Stimulated activated CD4-positive, alpha-beta T cell treated with anti-CD3 and anti-CD28 coated beads, Interleukin-15, amount 100 ng/mL, for 48 hours (primary cell): ENCODE measurements at regions not wholly inside any gene's neighbourhood (a gene's known extent, or its start where the extent isn't known, plus 50 kb on each side); places are given as distances from the start of the nearest gene placed in this dataset.
"Not testable (repeated sequence)": the region's sequence is repeated elsewhere in the genome, so short reads cannot be mapped to it uniquely, and the experiment has no call there.

Source experiments
- DNase-seq, 2 donors: peaks; one replicate each; pipeline ENCODE4 v3.0.0-alpha.2; 2020; ENCODE audit warnings: low read depth in 2 of 2

DNA sequence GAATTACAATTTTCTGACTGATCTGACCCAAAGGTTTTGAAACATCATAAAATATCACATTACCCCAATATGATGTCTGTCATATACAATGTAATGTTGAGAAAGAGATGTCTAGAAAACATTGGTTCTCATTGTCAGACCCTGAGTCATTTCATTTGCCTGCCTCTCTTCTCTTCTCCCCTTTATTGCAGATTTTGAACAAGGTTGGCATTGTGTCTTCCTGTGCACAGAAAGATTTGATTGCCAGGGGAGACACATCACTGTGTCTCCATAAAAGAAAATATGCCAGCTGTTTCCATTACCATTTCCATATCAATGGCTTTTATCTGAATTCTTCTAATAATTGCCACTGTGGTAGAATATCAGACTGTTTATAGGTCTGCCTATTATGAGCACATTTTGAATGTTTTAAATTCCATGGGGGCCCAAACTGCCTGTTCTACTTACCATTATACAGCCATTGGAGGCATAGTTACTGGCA, 65.6 kb downstream of the IFI44 start:
- DNase-seq = no peak

DNA sequence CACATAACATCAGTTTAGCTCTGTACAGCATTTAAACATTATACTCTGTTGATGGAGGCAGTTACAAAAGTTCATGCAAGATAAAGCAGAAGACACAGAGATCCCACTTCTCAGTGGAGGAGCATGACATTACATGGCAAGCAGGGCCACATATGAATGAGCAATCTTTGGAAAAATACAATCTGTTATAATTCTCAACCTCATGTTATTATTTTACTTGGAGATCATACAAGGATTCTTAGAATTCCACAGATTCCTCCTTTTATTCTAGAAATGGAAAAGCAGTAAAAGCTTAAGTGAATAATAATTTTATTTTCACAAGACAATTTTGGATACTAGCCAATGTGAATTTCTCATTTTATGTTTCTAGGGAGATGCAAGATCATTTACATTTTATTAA, 66.6 kb downstream of the IFI44 start:
- DNase-seq = no peak

DNA sequence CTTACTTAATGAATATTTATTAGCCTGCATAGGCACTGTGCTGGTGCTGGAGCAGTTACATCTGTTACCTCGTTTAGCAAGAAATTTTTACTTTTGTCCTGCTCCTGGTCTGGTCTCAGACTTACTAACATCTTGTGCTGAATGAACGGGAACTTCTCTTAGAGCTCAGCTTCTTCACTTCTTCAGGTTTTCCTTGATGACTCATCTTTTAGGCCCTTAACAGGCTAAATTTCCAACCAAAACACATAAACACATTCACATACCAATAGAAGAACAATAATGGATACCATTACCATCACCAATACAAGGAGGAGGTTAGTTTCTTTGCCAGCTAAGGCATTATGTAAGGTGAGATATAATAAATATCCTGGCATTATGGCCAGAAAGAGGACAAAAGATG, 68.9 kb downstream of the IFI44 start:
- DNase-seq = no peak

DNA sequence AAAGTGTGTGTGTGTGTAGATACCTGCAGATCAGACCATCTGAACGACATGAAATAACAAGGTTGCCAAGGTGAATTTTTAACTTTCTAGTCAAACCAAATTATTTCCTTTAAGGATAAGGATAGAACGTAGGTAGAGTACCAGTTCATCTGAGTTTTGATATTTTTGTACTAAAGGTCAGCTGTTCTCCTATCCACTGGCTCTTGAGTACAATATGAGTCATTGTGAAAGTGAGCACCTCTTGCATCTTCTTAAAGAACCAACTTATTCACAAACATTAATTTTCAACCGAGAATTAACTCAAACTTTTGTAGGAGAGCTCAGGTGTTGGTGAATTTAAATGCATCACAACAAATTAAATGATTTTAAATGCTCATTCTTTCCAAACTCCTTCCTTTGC, 71.5 kb downstream of the IFI44 start:
- DNase-seq = no peak

DNA sequence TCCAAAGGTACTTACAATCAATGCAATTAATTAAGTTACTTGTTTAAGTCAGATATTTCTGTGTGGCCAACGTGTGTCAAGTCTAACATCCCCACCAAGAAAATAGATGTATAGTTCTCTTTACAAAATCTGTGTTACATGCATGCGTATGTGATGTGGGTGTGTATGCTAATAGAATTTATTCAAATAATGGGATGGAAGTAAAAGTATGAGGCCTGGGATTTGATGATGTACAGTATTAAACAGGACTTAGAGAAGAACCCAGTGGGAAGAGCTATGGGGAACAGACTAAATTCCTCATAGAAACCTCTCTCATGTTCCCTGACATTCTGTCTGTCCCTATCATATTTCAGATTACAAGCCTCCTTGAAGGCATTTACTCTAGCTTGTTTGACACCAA, 72.5 kb downstream of the IFI44 start:
- no peak for DNase-seq

DNA sequence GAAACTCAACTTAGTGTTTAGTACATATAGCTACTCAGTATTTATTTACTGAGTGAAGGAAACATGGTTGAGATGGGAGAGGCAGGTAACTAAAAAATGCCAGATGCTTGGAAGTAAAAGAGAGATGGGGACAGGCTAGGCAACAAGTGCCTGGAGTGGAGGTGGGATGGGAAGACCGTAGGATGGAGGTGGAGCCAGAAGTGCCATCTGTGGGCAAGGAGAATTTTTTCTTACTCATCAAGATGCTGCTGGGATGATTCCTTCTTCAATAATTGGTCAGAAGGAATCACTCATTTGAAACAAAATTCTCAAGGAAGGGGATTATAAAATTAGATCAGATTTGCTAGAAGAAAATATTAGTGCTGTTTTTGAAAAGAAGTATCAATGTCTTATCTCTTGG, 72.9 kb downstream of the IFI44 start:
- DNase-seq = no peak

DNA sequence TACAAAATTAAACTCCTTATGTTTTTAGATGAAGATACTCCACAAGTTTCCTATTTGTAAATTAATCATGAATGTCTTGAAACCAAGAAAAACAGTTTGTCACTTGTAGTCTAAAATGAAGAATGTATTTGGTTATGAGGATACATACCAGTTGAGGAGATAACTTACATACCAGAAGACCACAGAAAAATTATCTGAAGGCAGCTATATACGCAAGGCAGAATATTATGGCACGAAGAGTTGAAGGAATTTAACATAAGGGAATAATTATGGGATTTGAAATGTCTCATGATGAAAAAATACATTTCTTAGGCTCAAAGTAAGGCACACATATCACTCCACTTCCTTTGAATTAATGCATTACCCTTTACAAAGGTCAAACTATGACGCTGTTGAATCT, 73.3 kb downstream of the IFI44 start:
- DNase-seq = no peak

DNA sequence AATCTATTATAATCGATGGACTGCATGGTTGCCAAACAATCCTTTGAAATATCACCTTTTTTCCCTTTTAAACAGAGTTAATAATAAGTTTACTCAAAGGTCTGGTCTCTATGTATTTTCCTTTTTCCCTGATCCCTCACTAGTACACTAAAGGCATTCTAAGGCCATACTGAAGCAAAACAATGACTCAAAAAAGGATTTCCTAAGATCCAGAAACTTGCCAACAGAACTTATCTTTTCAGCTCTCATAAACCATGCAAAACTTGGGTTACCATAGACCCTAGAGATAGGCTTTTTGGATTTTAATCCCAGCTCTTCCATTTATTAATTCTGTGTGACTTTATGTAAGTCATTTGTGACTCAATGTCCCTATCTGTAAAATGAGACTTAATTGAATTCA, 77.1 kb downstream of the IFI44 start:
- no peak for DNase-seq

DNA sequence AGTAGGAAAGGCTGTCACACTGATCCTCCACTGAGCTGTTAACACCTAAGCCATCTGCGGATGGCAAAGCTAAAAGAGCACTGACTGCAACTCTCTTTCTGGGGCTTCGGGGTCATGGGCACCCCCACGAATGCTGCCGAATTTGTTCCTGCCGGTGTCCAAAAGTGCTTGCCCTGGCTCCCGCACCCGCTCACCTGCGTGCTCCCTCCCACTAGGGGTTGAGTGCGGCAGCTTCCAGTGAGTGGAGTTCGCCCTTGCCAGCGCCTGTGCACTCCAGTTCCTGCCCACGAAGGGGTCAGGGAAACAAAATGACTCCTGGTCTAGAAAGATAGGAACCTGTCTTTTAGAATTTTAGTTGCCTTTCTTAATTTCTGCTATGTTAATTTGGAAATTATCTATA, 78.7 kb downstream of the IFI44 start:
- DNase-seq = no peak

DNA sequence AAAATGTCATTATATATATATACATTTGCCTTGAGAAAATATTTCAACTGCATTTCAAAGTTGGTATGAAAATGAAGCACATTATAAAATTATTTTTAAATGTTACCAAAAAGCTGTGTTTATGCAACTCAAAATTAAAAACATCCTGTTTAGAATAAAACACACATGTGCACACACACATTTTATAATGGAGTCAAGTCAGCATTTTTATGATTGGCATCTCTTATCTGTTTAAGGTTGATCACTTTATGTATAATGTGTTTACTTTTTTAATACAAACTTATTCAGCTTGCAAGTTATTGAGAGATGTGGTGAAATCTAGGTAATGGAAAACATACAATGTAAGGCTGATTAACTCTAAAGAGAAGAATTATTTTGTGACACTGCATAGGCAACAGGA, 80.4 kb downstream of the IFI44 start:
- DNase-seq = no peak

DNA sequence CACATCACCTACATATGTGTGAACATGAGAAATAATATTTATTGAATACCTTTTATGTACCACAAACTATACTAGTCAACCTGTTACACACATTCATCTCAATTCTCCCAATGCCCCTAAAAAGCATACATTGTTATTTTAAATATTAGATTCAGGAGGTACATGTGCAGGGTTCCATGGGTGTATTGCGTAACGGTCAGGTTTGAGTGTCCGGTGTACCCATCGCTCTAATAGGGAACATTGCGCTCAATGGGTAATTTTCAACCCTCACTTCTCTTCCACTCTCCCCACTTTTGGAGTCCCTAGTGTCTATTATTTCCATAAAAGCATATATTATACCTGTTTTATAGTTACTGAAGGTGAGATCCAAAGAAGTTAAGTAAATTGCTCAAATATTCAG, 82.0 kb downstream of the IFI44 start:
- no peak for DNase-seq

DNA sequence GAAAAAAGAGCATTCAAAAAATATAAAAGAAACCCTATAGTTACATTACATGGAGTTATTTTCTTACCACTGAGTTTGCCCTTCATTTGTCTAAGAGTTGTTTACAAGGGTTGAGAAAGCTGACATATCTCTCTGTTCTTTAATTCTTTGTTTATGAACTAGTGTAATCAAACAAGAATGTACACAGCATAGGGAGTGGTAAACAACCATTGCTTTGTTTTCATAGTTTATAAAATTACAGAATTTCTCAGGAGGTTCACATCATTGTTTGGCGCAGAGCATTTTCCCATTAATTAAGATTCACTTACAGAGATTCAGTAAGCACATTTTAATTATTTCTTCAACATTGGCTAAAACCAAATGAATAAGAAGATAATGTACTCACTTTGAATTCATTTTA, 87.6 kb downstream of the IFI44 start:
- no peak for DNase-seq

DNA sequence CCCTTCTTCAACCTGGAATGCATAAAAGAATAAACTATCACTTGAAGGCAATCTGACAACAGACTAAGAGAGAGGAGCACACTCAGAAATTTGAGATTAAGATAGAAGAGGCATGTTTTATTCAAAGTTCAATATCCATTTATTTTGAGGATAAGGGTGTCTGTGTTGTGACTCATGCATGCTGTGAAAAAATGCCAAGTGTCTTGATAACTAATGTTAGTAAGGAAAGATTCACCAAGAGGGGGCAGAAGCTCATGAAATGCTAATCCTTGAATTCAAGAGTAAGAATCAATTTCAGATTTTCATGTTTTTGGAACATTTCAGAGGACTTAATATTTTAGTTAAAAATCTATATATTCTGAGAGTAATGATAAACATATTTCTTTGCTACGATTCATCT, 94.0 kb downstream of the IFI44 start:
- no peak for DNase-seq

DNA sequence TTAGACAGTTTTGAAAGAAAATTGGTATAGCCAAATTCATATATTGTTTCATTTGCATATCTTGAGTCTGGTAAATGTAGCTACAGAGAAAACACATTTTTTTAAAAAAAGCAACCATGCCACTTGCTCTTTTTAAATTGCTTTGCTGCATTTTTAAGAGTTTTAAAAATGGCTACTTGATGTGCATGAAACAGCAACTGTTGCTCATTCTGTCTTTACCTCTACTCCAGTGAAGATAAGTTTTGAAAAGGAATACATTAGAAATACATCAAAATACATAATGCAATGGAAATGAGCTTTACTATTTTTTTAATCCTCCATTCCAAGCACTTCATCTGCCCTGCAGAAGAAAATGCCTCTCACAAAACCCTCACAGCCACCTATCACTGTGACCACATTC, 95.5 kb downstream of the IFI44 start:
- no peak for DNase-seq

DNA sequence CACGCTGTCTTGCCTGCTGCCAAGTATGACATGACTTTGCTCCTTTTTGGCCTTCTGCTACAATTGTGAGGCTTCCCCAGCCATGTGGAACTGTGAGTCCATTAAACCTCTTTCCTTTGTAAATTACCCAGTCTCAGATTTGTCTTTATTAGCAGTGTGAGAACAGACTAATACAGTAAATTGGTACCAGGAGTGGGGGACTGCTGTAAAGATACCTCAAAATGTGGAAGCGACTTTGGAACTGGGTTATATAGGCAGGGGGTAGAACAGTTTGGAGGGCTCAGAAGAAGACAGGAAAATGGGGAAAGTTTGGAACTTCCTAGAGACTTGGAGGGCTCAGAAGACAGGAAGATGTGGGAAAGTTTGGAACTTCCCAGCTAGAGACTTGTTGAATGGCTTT, 104.0 kb downstream of the IFI44 start:
- DNase-seq = not testable (repeated sequence)

DNA sequence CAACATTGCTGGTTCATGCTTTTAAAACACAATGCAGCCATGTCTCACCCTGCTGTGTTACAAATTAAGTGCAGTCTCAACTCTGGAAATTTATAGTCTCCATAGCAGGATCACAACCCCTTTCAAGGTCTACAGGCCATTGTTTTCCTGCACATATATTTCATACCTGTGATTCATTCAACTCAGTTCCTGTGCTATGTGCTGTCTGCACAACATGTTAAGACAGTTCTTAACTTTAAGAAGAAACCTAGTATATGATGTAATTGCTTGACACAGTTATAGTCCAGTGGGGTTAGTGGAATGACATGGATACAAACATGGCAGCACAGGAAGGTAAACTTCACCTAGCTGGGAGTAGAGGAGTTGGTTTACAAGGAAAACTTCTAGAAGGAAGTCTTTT, 106.4 kb downstream of the IFI44 start:
- DNase-seq = no peak

DNA sequence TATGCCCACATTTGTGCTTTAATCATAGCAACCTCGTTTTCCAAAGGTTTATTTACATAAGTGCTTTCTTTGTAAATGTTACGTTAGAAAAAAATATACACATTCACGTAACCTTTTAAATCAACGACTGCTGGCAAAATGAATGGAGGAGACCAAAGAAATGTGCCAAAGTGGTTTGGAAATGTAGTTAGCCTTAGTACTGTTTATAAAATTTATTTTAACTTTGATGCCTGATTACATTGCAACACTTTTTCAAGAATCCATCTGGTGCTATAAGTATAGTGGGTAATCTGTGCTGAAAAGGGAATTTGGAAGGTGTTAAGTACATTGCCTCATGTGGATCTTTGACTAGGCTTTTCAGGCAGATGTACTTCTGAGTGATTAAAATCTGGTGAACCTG, 108.9 kb downstream of the IFI44 start:
- DNase-seq = no peak

DNA sequence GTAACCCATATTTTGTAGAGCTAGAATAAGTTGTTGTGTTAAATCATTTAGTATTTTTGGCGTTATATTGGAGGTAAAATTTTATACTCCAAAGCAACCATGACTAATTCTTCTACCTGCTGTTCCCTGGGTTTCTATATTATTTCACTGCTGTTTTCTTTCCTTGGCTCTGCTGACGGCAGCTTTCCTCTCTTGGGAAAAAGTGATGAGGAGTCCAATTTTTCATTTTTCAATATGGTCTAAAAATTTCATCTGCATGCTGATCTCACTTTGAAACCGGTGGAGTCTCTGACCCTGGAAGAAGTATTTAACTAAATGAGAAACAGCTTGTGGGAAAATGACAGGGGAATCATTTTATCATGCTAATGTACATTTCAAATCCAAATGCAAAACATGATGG, 110.2 kb downstream of the IFI44 start:
- DNase-seq = no peak

DNA sequence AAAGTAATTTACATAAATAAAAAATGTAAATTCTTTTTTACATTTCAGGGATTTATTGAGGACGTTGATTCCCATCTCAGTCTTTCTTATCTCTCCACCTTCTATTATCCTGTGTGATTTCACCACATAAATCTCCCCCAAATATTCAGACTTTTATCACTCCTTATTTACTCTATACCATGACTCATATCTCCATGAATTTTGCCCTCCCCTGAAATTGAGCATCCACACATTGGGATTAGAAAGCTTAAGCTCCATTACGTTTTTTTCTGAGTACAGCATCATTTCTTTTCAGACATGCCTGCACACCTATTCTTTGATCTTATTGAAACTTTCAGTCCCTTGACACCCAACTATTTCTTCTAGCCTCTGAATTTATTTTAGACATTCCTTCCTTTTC, 111.2 kb downstream of the IFI44 start:
- no peak for DNase-seq

DNA sequence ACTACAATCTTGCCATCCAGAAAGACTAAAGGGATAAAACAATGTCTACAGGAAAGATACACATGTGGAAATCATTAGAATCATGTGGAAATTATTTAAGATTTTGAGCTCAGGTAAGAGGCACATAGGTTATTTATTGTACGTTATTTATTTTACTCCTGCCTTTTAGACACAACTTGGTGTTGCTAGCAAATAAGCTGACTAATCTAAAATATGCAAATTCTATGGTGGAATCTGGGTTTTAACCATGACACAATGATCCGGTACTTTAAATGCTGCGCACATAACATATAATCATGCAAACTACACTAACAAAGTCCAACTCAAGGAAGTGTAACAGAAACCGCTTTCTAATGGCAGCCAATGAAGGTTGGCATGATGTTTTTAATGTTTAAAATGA, 112.5 kb downstream of the IFI44 start:
- no peak for DNase-seq

DNA sequence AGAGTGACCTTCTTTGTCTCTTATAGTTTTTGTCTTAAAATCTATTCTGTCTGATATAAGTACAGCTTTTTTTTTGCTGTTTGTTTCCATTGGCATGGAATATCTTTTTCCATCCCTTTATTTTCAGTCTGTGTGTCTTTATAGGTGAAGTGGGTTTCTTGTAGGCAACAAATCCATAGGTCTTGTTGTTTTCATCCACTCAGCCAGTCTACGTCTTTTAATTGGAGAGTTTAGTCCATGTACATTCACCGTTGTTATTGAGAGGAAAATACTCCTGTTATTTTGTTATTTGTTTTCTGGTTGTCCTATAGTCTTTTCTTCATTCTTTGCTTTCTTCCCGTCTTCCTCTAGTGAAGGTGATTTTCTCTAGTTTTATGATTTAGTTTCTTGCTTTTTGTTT, 115.9 kb downstream of the IFI44 start:
- no peak for DNase-seq

DNA sequence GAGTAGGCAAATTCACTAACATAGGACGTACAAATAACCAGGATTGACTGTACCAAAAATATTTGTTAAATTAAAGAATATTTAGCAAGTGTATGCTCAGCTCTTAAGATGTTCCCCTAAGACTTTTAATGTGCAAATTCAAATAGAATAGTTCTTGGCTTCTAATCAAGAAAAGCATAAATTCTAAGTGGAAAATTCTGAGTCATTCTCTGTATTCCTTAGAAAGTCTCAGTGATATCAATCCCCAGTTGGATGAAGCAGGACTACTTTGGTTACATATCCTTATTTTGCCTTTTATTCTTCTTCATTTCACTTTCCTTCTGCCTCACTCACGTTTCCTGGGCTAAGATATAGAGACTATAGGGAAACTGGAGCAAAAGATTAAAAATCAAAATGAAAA, 130.2 kb downstream of the IFI44 start:
- DNase-seq = no peak

DNA sequence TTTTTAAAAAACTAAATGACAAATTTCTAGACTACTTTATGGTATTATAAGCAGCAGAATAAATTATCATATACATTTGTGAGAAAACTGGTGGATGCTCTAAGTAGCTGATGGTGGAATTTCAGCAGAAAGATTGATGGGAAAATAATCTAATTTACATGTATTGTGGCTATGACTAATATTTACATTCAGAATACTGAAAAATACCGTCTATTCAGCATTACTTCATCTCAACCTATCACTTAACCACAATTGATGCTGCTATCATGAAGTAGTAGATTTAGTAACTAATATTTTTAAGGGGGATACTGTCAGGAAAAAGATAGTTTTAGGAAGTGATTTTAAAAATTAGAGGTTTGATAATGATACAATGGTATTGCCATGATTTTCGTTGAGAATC, 137.9 kb downstream of the IFI44 start:
- DNase-seq = no peak

DNA sequence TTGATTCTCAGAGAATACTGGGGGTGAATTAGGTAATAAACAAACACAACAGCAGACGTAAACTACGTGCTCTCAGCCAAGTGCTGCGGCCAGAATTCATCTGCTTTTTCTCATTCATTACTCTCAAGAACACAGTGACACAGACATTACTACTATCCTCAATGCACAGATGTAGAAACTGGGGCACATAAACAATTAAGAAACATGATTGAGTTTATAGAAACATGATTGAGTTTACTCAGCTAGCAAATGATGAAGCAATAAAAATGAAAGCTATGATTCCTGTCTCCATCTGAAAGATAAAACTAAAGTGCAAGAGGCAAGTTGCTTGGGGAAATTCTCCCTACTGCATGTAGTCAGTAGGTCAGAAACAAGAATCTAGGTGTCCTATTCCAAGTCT, 140.5 kb downstream of the IFI44 start:
- no peak for DNase-seq

DNA sequence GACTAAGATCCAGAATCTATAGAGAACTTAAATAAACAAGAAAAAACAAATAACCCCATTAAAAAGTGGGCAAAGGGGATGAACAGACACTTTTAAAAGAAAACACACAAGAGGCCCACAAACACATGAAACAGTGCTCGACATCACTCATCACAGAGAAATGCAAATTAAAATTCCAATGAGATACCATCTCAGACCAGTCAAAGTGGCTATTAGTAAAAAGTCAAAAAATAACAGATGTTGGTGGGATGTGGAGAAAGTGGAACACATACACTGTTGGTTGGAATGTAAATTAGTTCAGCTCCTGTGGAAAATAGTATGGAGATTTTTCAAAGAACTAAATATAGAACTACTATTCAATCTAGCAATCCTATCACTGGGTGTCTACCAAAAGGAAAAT, 143.1 kb downstream of the IFI44 start:
- DNase-seq = no peak
